Activated naive CD4-positive, alpha-beta T cell treated with Interleukin-2 at 50 U/mL for 16 hours (primary cell): ENCODE measurements at regions not wholly inside any gene's neighbourhood (a gene's known extent, or its start where the extent isn't known, plus 50 kb on each side); places are given as distances from the start of the nearest gene placed in this dataset.

Source experiments
- DNase-seq: peaks from one replicate; pipeline ENCODE4 v3.0.0-alpha.2; 2020

DNA sequence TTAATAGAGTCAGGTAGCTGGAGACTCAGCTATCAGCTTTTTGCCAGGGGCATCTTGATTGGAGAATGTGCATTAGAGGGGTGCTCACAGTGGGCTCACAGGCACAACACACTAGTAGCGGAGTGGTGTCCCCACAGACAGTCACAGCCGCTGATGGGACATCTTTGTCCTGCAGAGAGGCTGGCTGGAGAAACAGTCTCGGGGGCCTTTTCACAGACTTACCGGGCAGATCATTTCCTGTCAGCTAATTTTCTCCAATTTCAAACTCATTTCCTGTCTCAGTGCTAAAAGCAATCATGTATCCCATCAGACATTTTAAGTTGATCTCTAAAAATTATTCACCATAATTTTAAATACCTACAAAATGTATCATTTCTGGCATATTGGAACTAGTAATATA, 562.6 kb downstream of the DCDC2C start:
- DNase-seq = no peak

DNA sequence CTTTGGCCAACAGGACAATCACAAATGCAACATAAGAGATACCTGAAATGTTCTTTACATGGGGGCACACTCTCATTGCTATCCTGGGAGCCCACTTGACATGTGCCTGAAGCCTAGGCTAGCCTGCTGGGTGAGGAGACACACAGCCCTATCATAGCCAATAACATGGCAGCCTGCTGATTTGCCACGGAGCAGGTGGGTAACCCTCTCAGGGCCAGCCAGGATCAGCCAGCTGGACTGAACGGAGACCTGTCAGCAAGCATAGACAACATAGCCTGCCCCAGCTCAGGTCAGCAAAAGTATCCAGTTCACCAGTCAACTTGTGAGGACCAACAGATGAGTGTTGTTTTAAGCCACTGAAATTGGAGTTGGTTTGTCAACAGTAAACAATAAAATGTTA, 566.5 kb downstream of the DCDC2C start:
- no peak for DNase-seq

GRCh38 chr2:4272261-4272858, 569.0 kb downstream of the DCDC2C start:
- no peak for DNase-seq

- DNase-seq = no peak
Measured at GRCh38 chr2:4278392-4278791, 575.0 kb downstream of the DCDC2C start.

DNA sequence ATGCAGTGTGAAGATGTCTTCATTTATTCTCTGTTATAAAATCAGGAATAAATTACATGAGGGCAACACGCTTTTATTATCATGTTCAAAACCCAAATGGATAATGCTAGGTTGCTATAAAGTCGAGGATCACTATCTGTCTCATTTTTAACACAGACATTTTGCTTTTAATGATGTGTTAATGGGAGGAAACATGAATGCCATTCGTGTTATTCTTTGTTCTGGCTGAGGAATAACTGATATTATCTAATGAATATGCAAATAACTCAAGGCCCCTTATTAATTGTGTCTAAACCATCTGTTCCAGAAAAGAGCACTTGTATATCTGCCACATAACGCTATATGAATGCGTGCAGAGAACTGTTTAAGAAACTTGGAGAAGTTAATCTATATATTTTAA, 576.1 kb downstream of the DCDC2C start:
- DNase-seq = no peak

DNA sequence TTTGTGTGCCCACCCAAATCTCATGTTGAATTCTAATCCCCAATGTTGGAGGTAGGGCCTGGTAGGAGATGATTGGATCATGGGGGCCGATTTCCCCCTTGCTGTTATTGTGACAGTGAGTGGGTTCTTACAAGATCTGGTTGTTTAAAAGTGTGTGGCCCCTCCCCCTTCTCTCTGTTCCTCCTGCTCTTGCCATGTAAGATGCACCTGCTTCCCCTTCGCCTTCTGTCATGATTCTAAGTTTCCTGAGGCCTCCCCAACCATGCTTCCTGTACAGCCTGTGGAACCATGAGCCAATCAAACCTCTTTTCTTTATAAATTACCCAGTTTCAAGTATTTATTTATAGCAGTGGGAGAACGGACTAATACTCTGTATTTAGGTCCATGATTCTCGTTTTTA, 588.1 kb downstream of the DCDC2C start:
- DNase-seq = no peak

DNA sequence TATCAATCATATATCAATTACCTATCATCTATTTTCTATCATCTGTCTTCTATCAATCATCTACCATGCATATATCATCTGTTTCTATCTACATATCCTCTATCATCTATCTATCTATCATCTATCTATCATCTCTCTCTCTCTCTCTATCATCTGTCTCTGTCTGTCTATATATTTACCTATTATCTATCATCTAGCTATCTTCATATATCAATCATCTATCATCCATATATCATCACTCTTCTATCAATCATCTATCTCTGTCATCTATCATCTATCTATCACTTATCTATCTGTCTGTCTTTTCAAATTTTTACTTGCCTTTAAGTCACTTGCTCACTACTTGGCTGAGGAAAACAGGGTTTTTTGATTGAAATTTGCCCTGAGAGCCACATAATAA, 592.3 kb downstream of the DCDC2C start:
- no peak for DNase-seq

DNA sequence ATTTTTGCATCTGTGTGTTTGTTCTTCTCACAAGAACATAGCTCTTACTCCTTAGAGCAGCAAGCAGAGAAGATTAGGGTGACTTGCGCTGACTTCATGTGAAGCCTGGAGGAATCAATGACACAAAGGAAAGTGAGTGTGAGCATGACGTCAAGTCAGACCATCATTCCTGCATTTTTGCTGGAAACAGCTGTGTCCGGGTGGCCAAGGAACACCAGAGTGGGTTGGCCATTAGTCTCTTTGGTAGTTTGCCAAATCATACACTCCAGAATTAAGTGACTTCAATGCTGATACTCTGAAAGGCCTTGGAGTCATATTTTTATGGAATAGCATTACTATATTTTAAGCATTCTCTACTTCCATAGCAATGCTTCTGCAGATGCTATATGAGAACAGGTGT, 597.2 kb downstream of the DCDC2C start:
- DNase-seq = no peak

- DNase-seq = no peak
Measured at GRCh38 chr2:4324531-4324930, 621.2 kb downstream of the DCDC2C start.

- no peak for DNase-seq
Measured at GRCh38 chr2:4336864-4337263, 633.5 kb downstream of the DCDC2C start.

- no peak for DNase-seq
Measured at GRCh38 chr2:4338345-4338744, 635.0 kb downstream of the DCDC2C start.

DNA sequence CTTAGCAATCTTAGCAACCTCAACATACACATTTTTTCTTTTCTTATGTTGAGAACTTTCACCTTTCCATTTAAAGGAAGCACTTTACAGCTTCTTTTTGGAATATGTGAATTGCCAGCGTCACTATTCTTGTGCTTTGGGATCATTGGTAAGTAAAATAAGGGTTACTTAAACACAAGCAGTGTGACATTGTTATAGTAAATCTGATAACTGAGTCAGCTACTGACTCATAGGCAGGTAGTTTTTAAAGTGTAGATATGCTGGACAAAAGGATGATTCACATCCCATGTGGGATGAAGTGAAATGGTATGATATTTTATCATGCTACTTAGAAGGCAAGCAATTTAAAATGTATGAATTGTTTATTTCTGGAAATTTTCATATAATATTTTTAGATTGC, 637.2 kb downstream of the DCDC2C start:
- no peak for DNase-seq

DNA sequence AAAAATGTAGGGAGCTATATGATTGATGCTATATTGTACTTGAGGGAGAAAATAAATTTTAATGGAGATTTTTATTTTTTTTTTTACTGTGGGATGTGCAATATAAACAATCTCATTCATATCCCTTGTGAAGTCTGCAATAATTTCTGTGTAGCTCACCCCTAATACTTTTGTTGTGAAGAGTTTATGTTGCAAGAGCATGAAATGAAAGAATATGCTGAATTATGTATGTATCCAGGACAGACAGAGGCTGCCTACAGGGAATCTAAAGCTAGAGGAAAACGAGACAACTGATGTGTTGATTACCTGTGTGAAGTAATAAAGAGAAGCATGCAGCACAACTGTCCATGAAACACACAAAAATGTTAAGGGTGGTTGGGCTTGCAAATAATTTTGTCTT, 643.3 kb downstream of the DCDC2C start:
- DNase-seq = no peak

DNA sequence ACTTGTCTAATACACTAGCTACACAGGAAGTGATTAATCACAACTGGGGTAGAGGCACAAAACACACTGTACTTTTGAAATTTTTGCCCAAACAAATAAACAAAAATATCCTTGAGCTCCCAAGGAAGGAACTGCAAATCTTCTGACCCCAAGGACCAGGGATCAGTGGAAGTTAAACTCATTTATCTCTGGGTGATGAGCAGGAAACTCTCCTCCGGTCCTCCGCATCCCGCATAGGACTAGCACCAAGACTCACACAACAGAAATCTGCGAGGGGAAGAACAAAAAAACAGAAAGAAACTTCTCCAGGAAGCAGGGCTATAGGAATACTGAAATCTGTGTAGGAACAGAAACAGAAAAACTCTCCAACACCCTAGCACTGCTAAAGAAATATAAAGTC, 650.3 kb downstream of the DCDC2C start:
- no peak for DNase-seq

- DNase-seq = no peak
Measured at GRCh38 chr2:4354164-4354563, 650.8 kb downstream of the DCDC2C start.

GRCh38 chr2:4354678-4355077, 651.3 kb downstream of the DCDC2C start:
- DNase-seq = no peak

DNA sequence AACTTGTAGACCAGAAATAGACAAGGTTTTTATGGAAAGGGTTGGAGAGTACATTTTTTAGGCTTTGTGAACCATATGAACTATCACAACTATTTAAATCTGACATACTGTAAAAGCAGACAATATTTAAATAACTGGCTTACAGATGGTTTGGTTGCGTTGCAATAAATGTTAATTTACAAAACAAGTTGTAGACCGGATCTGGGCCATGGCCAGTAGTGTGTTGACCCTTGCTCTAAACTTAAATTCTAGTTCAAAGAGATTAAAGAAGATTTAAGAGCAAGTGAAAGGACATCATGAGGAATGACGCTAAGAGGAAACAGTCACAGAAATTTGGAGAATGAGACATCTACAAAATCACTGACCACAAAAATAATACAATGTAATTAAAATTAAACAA, 652.7 kb downstream of the DCDC2C start:
- no peak for DNase-seq

DNA sequence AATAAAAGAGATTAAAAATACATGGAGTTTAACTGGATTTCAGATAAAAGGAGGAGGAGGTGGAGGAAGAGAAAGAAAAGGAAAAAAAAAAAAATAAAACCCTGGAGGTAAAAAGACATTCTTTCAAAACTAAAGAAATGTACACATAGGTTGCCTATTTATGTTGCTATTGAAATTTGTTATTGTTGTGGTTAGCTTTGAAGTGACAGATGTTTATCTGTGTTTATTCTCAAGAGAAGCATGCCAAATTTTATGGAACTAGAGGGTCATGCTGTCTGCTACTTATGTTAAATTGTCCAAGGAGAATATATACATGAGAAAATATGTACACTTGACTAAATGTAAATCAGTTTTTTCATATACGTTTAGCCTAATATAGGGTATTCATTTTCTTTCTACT, 653.2 kb downstream of the DCDC2C start:
- DNase-seq = no peak

DNA sequence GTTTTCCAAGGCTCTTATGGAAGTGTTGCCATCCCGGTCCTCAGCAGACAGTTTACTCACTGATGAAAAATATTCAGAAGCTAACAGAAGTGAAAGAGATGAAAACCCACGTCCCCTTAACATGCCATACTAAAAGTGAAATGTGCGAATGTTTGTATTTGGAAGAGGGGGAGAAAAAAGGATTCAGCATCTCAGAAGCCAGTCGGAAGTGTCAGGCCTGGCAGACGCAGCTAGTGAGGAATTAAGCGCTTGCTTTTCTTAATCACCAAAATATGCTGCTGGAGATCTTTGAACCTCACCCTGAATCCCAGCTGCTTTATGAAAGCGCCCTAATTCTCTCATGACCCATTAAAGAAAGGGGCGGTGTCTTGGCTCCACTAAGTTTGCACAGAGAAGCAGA, 653.7 kb downstream of the DCDC2C start:
- no peak for DNase-seq

DNA sequence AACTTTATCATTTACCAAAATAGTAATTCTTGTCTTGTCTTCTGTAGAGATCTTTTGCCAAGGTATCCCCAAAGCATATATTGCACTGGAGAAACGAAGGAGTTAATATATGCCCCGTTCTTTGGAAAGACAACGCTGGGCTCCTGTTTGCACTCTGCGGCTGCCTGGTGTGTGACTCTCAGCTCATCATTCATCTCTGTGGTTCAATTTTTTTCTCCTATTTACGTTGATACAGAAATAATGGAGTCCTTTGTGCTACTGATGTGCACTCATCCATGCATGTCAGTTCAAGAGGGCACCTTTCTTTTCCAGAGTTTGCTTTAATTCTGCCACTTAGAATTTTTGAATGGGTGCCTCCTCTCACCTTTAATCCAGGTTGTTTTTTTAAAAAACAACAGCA, 655.5 kb downstream of the DCDC2C start:
- DNase-seq = no peak

GRCh38 chr2:4368907-4369306, 665.5 kb downstream of the DCDC2C start:
- DNase-seq = no peak

DNA sequence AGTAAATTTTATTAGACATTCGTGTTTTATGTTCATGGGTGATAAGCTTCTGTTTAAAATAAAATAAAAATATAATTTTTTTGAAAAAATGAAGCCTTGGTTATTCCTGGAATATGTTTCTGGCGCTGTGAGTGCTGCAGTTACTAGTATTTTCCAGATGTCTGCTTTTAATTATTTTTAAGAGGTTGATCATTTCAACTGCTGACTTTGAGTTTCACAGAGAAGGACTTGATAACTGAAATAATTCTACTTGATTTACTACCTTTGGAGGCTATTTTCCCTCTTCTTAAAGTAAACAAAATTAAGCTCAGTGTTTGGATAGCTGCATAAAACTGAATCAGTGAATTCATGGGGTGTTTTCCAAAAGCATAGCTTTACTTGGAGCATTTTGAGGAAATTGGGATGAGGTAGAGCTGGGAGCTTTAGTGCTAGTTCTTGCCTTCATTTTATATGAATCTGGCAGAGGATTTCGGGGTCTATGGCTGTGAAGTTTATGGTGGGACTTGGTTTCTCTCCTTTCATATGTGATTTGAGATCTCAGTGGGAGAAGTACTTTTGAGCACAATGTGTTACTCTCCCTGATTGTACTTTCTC, 666.5 kb downstream of the DCDC2C start:
- DNase-seq = no peak

DNA sequence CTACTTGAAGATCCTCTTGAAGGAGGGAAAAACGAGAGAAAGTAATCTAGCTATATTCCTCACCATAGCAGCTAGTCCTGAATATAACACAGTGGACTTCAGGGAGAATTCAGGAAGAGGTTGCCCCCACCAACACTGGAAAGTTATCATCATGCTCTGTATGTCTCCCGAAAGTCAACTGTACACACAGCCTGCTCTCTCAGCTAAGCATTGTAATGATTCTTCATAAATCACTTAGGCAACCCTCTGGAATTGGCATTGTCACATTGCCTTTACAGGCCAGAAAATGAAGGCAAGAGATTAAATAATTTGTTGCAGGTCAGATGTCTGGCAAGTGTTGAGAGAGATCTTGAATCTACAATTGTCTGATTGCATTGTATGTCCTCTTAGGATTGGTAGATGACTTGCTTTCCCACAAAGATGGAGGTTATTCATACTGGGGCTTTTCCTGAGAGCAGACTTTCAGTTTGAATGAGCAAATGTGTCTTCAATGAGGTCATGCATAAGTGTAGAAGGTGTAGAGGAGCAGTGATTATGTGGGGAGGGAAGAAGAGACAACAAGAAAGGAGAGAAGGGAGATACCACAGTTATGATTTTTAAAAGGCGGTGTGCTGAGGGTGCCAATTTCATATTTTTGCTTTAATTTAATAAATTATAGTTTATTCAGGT, 667.2 kb downstream of the DCDC2C start:
- no peak for DNase-seq

GRCh38 chr2:4381049-4381448, 677.7 kb downstream of the DCDC2C start:
- no peak for DNase-seq

GRCh38 chr2:4381773-4382172, 678.4 kb downstream of the DCDC2C start:
- DNase-seq = no peak
